ENCODE measurements at regions not wholly inside any gene's neighbourhood (a gene's known extent, or its start where the extent isn't known, plus 50 kb on each side); places are given as distances from the start of the nearest gene placed in this dataset.

DNA sequence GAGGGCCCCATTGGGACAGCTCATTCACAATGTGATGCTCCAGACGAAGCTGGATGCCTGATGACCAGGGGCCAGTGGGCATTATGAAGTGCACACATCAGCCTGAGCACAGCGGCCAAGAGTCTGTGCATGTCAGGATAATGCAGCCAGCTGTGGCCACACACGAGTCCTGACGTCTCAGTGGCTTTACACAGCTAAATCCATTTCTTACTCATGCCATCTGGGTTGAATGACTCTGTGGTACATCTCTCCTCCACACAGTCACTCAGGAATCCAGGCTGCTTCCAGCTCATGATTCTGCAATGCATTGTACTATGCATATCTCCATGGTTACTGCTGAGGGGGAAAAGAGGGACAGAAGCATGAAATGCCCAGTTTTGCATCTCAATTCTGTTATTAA is 123.6 kb downstream of the PRLHR start:
- TF ChIP-seq RARB (CRISPR knock-in tag; IDR thresholded peaks at IDR 0.05), result no peak
- no peak for TF ChIP-seq CSDC2 (CRISPR knock-in tag; IDR thresholded peaks at IDR 0.05)
- TF ChIP-seq TCF4 (CRISPR knock-in tag; IDR thresholded peaks at IDR 0.05; ENCODE audit: borderline replicate concordance), result no peak
- TF ChIP-seq, protein P1, sequence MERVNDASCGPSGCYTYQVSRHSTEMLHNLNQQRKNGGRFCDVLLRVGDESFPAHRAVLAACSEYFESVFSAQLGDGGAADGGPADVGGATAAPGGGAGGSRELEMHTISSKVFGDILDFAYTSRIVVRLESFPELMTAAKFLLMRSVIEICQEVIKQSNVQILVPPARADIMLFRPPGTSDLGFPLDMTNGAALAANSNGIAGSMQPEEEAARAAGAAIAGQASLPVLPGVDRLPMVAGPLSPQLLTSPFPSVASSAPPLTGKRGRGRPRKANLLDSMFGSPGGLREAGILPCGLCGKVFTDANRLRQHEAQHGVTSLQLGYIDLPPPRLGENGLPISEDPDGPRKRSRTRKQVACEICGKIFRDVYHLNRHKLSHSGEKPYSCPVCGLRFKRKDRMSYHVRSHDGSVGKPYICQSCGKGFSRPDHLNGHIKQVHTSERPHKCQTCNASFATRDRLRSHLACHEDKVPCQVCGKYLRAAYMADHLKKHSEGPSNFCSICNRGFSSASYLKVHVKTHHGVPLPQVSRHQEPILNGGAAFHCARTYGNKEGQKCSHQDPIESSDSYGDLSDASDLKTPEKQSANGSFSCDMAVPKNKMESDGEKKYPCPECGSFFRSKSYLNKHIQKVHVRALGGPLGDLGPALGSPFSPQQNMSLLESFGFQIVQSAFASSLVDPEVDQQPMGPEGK (CRISPR knock-in tag; IDR thresholded peaks at IDR 0.05; ENCODE audit: borderline replicate concordance), result no peak
- TF ChIP-seq SNAI2 (CRISPR knock-in tag; IDR thresholded peaks at IDR 0.05), result no peak
- no peak for TF ChIP-seq ISL1 (CRISPR knock-in tag; IDR thresholded peaks at IDR 0.05)
- no peak for TF ChIP-seq ESRRG (CRISPR knock-in tag; IDR thresholded peaks at IDR 0.05)
- TF ChIP-seq ZFP3 (CRISPR knock-in tag; IDR thresholded peaks at IDR 0.05), result no peak
- TF ChIP-seq, protein P2, sequence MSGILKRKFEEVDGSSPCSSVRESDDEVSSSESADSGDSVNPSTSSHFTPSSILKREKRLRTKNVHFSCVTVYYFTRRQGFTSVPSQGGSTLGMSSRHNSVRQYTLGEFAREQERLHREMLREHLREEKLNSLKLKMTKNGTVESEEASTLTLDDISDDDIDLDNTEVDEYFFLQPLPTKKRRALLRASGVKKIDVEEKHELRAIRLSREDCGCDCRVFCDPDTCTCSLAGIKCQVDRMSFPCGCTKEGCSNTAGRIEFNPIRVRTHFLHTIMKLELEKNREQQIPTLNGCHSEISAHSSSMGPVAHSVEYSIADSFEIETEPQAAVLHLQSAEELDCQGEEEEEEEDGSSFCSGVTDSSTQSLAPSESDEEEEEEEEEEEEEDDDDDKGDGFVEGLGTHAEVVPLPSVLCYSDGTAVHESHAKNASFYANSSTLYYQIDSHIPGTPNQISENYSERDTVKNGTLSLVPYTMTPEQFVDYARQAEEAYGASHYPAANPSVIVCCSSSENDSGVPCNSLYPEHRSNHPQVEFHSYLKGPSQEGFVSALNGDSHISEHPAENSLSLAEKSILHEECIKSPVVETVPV (CRISPR knock-in tag; IDR thresholded peaks at IDR 0.05), result no peak
- TF ChIP-seq OSR1 (CRISPR knock-in tag; IDR thresholded peaks at IDR 0.05), result no peak

All from SK-N-SH treated with all-trans-retinoic acid at 6 μM for 48 hours (cell line).